ENCODE measurements at regions not wholly inside any gene's neighbourhood (a gene's known extent, or its start where the extent isn't known, plus 50 kb on each side); places are given as distances from the start of the nearest gene placed in this dataset.

GRCh38 chr6:150690681-150691080 is 91.0 kb downstream of the PLEKHG1 start:
- no peak overlapping the region for H2BK5ac ChIP-seq (ENCODE audit: low read depth, low read length)
- H3K56ac ChIP-seq (replicated peaks; ENCODE audit: insufficient read length, low read depth, low read length): no peak overlapping the region
- H3K23me2 ChIP-seq (ENCODE audit: low read depth, low read length): no peaks in the 10 kb centered on the region
- no peak overlapping the region for H3K27ac ChIP-seq (ENCODE audit: low read depth, low read length)
- no peak overlapping the region for H2BK20ac ChIP-seq (ENCODE audit: low read length)
- no peak overlapping the region for H2AFZ ChIP-seq (ENCODE audit: low read length)
- ChIA-PET POLR2A (ENCODE audit: partially characterized antibody) (no interaction called here), CTCF (ENCODE audit: partially characterized antibody) (interaction anchor here (0.8 to 2.2 kb wide), 3 partner anchors 121 to 273 kb away, joined by 3 to 4 read pairs (median 4); no protein-coding TSS in a partner anchor)
- TF ChIP-seq CEBPB (IDR thresholded peaks at IDR 0.05; ENCODE audit: low read depth, low read length) (0 out of 2 replicates have a peak, but pooled peaks have one; percentile 14), TEAD4 (IDR thresholded peaks at IDR 0.05; ENCODE audit: low read depth, low read length) (0 out of 2 replicates have a peak, but pooled peaks have one; percentile 25), POU5F1 (IDR thresholded peaks at IDR 0.05; ENCODE audit: low read depth, low read length) (no peak)
- no peaks in the 10 kb centered on the region for H3K79me1 ChIP-seq (ENCODE audit: low read depth, low read length)
- H2BK120ac ChIP-seq (replicated peaks; ENCODE audit: low read depth, low read length): no peak overlapping the region
- no peak for FAIRE-seq
- H2BK12ac ChIP-seq (ENCODE audit: low read depth, low read length): no peak overlapping the region
- no peaks in the 10 kb centered on the region for H3K9me3 ChIP-seq (ENCODE audit: insufficient read depth in 2 of 2, low read depth in 1 of 2, low read length in 1 of 2)
- H3K79me2 ChIP-seq (ENCODE audit: control insufficient read depth in 1 of 2, insufficient read depth in 2 of 2, low read length in 2 of 2): no peaks in the 10 kb centered on the region
- H3K4ac ChIP-seq (replicated peaks; ENCODE audit: insufficient read length, low read depth, low read length): no peak overlapping the region
- H4K8ac ChIP-seq (ENCODE audit: extremely low read depth, insufficient read depth, low read length): no peak overlapping the region
- no peaks in the 10 kb centered on the region for H3K36me3 ChIP-seq (ENCODE audit: control insufficient read depth in 2 of 4, insufficient read depth in 4 of 4, low read length in 3 of 4)
- no peak overlapping the region for H3K4me2 ChIP-seq (ENCODE audit: insufficient read depth in 1 of 2, low read depth in 2 of 2, low read length in 2 of 2)
- H3K18ac ChIP-seq (ENCODE audit: extremely low read depth, low read length): no peak overlapping the region
- no peak overlapping the region for H3K9ac ChIP-seq (replicated peaks in 1 of 4; ENCODE audit: extremely low read depth in 1 of 4, low read depth in 3 of 4, low read length in 3 of 4)
- no peak overlapping the region for H3K14ac ChIP-seq (ENCODE audit: insufficient read length)
- no peaks in the 10 kb centered on the region for H3K27me3 ChIP-seq (replicated peaks in 1 of 4; ENCODE audit: control insufficient read depth in 3 of 4, extremely low read depth in 1 of 4, insufficient read depth in 3 of 4, low read length in 3 of 4)
- H4K20me1 ChIP-seq (replicated peaks in 1 of 2; ENCODE audit: control insufficient read depth in 1 of 2, insufficient read depth in 2 of 2, low read length in 2 of 2): no peaks in the 10 kb centered on the region
- DNase-seq (ENCODE audit: low read depth in 1 of 2, low spot score in 2 of 2): no peak
- H4K91ac ChIP-seq (replicated peaks; ENCODE audit: insufficient read length, low read length): no peak overlapping the region
- H2BK15ac ChIP-seq (ENCODE audit: low read length): no peak overlapping the region
- no peaks in the 10 kb centered on the region for H3K4me1 ChIP-seq (replicated peaks in 1 of 4; ENCODE audit: control insufficient read depth in 3 of 4, insufficient read depth in 4 of 4, low read length in 3 of 4)
- no peak overlapping the region for H3K4me3 ChIP-seq (ENCODE audit: extremely low read depth in 1 of 4, insufficient read depth in 2 of 4, low read depth in 3 of 4, low read length in 4 of 4)
- no peak overlapping the region for H3K23ac ChIP-seq (ENCODE audit: insufficient read length)
- 81% methylated on average over 6 of the region's 6 CpGs; no CpG with 5 or more reads in 1 of the 2 experiments for WGBS, 2 experiments (ENCODE audit: extremely low coverage in 1 of 2, insufficient coverage in 1 of 2, insufficient read length in 1 of 2, insufficient replicate concordance in 2 of 2, low coverage in 1 of 2, low lambda C conversion rate in 2 of 2, missing lambda C conversion rate in 1 of 2)
- no peak overlapping the region for H2AK5ac ChIP-seq (ENCODE audit: low read depth, low read length)
- H4K5ac ChIP-seq (ENCODE audit: insufficient read length, low read depth, low read length): no peak overlapping the region

Measured in H1 (cell line).